ENCODE measurements at regions not wholly inside any gene's neighbourhood (a gene's known extent, or its start where the extent isn't known, plus 50 kb on each side); places are given as distances from the start of the nearest gene placed in this dataset.

DNA sequence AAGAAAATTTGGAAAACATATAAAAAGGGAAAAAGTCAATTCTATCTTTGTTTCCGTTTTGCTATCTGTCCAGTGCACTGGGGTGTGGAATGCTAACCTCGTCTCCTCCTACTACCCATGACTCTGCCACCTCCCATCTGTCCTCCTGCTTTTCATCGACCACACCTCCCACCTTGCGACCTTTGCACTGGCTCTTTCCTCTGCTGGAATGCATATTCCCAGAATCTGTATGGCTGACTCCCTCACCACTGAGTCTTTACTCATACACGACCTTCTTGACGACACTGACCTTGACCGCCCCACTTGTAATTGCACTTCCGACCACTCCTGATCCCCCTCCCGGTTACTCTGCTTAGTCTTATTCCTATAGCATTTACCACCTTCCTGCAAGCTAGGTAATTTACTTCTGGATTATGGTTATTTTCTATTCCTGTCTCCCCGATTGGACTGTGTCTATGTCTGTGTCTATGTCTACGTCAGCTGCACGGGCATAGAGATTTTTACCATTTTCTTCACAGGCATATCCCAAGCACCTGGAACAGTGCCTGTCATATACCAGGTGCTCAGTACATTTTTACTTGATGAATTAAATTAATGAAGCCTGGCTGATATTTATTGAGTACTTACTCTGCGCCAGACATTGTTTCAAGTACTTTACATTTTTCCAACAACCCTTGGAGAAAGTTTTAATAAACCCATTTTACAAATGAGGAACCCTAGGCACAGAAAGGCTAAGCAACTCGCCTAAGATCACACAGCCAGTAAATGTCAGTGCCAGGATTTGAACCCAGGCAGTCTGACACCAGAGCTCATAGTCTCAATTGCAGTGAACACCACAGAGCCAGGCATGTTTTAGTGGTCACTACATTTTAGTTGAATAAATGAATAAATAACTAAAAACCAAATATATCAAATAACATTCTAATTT, 54.0 kb upstream of the SLC22A11 start:
- no peak overlapping the region for H3K27ac ChIP-seq (ENCODE audit: low read depth, low read length)
- Mint-ChIP-seq H3K4me3 (no peak overlapping the region), H3K36me3 (no peaks in the 10 kb centered on the region), H3K9me3 (peaks cover 0 to 15% (median 9%) of the 10 kb centered on the region in 8 donors), H3K27ac (no peak overlapping the region), H3K4me1 (no peaks in the 10 kb centered on the region), H3K27me3 (peaks cover 10 to 25% of the 10 kb centered on the region in 2 donors)
- intact Hi-C loops (cut with micrococcal nuclease) = no loop called here
- ChIA-PET CTCF (ENCODE audit: partially characterized antibody) (no interaction called here), POLR2A (ENCODE audit: partially characterized antibody) (no interaction called here)
- no peak for DNase-seq
- no peaks in the 10 kb centered on the region for H3K36me3 ChIP-seq (ENCODE audit: insufficient read depth, low read length)
- no peaks in the 10 kb centered on the region for H3K4me1 ChIP-seq (ENCODE audit: insufficient read depth, low read length)
- H3K4me3 ChIP-seq (ENCODE audit: low read length in 2 of 2) = no peak overlapping the region
- no peaks in the 10 kb centered on the region for H3K27me3 ChIP-seq (ENCODE audit: insufficient read depth, low read length)
- H3K9me3 ChIP-seq (ENCODE audit: control insufficient read depth in 1 of 2, low read length in 2 of 2) = no peaks in the 10 kb centered on the region

DNA sequence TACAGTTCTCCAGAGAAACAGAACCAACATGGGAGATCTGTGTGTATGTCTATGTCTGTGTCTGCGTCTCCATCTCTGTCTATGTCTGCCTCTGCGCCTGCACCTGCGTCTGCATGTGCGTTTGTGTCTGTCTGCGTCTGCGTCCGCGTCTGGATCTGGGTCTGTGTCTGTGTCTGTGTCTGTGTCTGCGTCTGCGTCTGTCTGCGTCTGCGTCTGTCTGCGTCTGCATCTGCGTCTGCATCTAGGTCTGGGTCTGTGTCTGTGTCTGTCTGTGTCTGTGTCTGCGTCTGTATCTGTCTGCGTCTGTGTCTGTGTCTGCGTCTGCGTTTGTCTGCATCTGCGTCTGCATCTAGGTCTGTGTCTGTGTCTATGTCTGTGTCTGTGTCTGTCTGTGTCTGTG, 53.1 kb upstream of the SLC22A11 start:
- Histone ChIP-seq H3K4me3 (ENCODE audit: low read length in 2 of 2) (no peak overlapping the region), H3K27me3 (ENCODE audit: insufficient read depth, low read length) (no peaks in the 10 kb centered on the region), H3K27ac (ENCODE audit: low read depth, low read length) (no peak overlapping the region), H3K4me1 (ENCODE audit: insufficient read depth, low read length) (no peaks in the 10 kb centered on the region), H3K9me3 (ENCODE audit: control insufficient read depth in 1 of 2, low read length in 2 of 2) (no peaks in the 10 kb centered on the region), H3K36me3 (ENCODE audit: insufficient read depth, low read length) (no peaks in the 10 kb centered on the region)
- POLR2A ChIA-PET (ENCODE audit: partially characterized antibody) = no interaction called here
- Mint-ChIP-seq H3K36me3 (no peaks in the 10 kb centered on the region), H3K27me3 (peaks cover 10 to 28% of the 10 kb centered on the region in 2 donors), H3K4me1 (no peaks in the 10 kb centered on the region), H3K4me3 (no peak overlapping the region), H3K27ac (no peak overlapping the region), H3K9me3 (peaks cover 0 to 15% (median 9%) of the 10 kb centered on the region in 8 donors)
- CTCF ChIA-PET (ENCODE audit: partially characterized antibody) = no interaction called here
- intact Hi-C loops (cut with micrococcal nuclease) = no loop called here
- DNase-seq = no peak

DNA sequence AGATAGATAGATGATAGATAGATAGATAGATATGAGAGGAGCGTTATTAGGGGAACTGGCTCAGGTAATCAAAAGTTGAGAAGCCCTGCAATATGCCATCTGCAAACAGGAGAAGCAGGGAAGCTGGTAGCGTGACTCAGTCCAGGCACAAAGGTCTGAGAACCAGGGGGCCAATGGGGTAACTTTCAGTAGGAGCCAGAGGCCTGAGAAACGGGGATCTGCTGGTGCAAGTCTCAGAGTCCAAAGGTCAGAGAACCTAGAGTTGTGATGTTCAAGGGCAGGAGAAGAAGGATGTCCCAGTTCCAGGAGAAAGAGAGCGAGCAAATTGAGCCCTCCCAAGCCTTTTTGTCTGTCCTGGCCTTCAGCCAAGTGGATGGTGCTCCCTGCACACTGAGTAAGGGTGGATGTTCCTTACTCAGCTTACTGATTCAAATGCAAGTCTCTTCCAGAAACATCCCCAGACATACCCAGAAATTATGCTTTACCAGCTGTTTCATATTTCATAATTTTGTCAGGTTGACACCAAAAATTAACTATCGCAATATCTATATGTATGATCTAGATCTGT, 52.5 kb upstream of the SLC22A11 start:
- CTCF ChIA-PET (ENCODE audit: partially characterized antibody) = no interaction called here
- no peak overlapping the region for H3K4me3 Mint-ChIP-seq
- H3K27me3 Mint-ChIP-seq = peaks cover 6 to 28% of the 10 kb centered on the region in 2 donors
- no peaks in the 10 kb centered on the region for H3K4me1 ChIP-seq (ENCODE audit: insufficient read depth, low read length)
- H3K27ac Mint-ChIP-seq = no peak overlapping the region
- no peak overlapping the region for H3K27ac ChIP-seq (ENCODE audit: low read depth, low read length)
- H3K4me3 ChIP-seq (ENCODE audit: low read length in 2 of 2) = no peak overlapping the region
- H3K27me3 ChIP-seq (ENCODE audit: insufficient read depth, low read length) = no peaks in the 10 kb centered on the region
- no peaks in the 10 kb centered on the region for H3K36me3 ChIP-seq (ENCODE audit: insufficient read depth, low read length)
- no peaks in the 10 kb centered on the region for H3K4me1 Mint-ChIP-seq
- POLR2A ChIA-PET (ENCODE audit: partially characterized antibody) = no interaction called here
- intact Hi-C loops (cut with micrococcal nuclease) = no loop called here
- peaks cover 0 to 15% (median 9%) of the 10 kb centered on the region in 8 donors for H3K9me3 Mint-ChIP-seq
- no peaks in the 10 kb centered on the region for H3K36me3 Mint-ChIP-seq
- no peak for DNase-seq
- H3K9me3 ChIP-seq (ENCODE audit: control insufficient read depth in 1 of 2, low read length in 2 of 2) = no peaks in the 10 kb centered on the region

DNA sequence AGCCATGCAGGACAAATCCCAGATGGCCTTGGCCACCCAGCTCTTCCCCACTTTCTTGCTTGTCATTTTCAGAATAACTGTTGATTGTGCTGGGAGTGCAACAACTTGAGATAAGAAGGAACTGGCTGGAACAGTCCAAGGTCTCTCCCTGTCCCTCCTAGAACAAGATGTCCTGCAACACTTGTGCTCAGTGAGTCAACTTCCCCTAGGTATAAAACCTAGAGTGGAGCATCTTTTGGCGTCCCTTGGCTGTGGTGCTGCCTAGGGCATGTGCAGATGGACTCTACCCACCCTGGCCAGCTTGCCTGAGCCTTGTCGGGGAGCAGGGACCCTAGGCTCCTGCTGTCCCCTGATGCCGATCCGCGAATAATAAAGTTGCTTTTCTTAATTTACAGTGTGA, 50.7 kb upstream of the SLC22A11 start:
- no peak overlapping the region for H3K27ac ChIP-seq (ENCODE audit: low read depth, low read length)
- no peaks in the 10 kb centered on the region for H3K9me3 ChIP-seq (ENCODE audit: control insufficient read depth in 1 of 2, low read length in 2 of 2)
- H3K4me3 Mint-ChIP-seq = no peak overlapping the region
- DNase-seq = no peak
- H3K27me3 Mint-ChIP-seq = peaks cover 7 to 24% of the 10 kb centered on the region in 2 donors
- peaks cover 0 to 15% (median 9%) of the 10 kb centered on the region in 8 donors for H3K9me3 Mint-ChIP-seq
- ChIA-PET POLR2A (ENCODE audit: partially characterized antibody) (no interaction called here), CTCF (ENCODE audit: partially characterized antibody) (no interaction called here)
- H3K4me1 Mint-ChIP-seq = no peaks in the 10 kb centered on the region
- no peaks in the 10 kb centered on the region for H3K36me3 ChIP-seq (ENCODE audit: insufficient read depth, low read length)
- H3K27me3 ChIP-seq (ENCODE audit: insufficient read depth, low read length) = no peaks in the 10 kb centered on the region
- no peaks in the 10 kb centered on the region for H3K36me3 Mint-ChIP-seq
- no peaks in the 10 kb centered on the region for H3K4me1 ChIP-seq (ENCODE audit: insufficient read depth, low read length)
- no peak overlapping the region for H3K4me3 ChIP-seq (ENCODE audit: low read length in 2 of 2)
- no peak overlapping the region for H3K27ac Mint-ChIP-seq
- intact Hi-C loops (cut with micrococcal nuclease) = no loop called here
